Keratinocyte (primary cell): ENCODE measurements at regions not wholly inside any gene's neighbourhood (a gene's known extent, or its start where the extent isn't known, plus 50 kb on each side); places are given as distances from the start of the nearest gene placed in this dataset.

Experiments
- DNase-seq: peaks from one replicate; pipeline ENCODE4 v3.0.0-alpha.2; 2011; ENCODE audit warnings: low read depth, missing footprints, low spot score
- FAIRE-seq: peaks from 2 replicates; lab custom pipeline; 2011; peaks lifted over from hg19 to GRCh38; lab: Jason Lieb, UNC
- H2AFZ ChIP-seq: 2 replicates; pipeline ENCODE4 v1.6.0; 2012; ENCODE audit warnings: low read length, control low read depth, inconsistent platforms; ENCODE audit not compliant: control insufficient read depth
- H3K27ac ChIP-seq: 2 replicates; pipeline ENCODE4 v1.5.1; 2011; ENCODE audit warnings: low read length; ENCODE audit not compliant: control insufficient read depth, insufficient read depth
- H3K27me3 ChIP-seq: 3 replicates; pipeline ENCODE4 v1.6.0; 2011; ENCODE audit warnings: low read length; ENCODE audit not compliant: control insufficient read depth, insufficient read depth; ENCODE audit errors: extremely low read depth
- H3K36me3 ChIP-seq, 2 experiments: 2 replicates in 1 of 2; 3 replicates in 1 of 2; pipeline ENCODE4 v1.5.1; 2011; ENCODE audit warnings: low read length in 2 of 2, mild to moderate bottlenecking in 1 of 2; ENCODE audit not compliant: control insufficient read depth in 2 of 2, insufficient read depth in 2 of 2; ENCODE audit errors: extremely low read depth in 1 of 2
- H3K4me1 ChIP-seq: 3 replicates; pipeline ENCODE4 v1.5.1; 2011; ENCODE audit warnings: low read length; ENCODE audit not compliant: control insufficient read depth, insufficient read depth; ENCODE audit errors: extremely low read depth
- H3K4me2 ChIP-seq: 3 replicates; pipeline ENCODE4 v1.6.0; 2011; ENCODE audit warnings: low read depth, low read length; ENCODE audit not compliant: control insufficient read depth, insufficient read depth; ENCODE audit errors: extremely low read depth
- H3K4me3 ChIP-seq, 3 experiments: fragments of 200-600 bp in 1 of 3; sonication (generic) in 1 of 3; 2 replicates in 2 of 3; 3 replicates in 1 of 3; pipeline ENCODE4 v1.5.1; 2011 to 2016; ENCODE audit warnings: low read length in 3 of 3, mild to moderate bottlenecking in 3 of 3, control low read depth in 2 of 3, inconsistent platforms in 1 of 3, low read depth in 1 of 3, mixed read lengths in 1 of 3, mixed run types in 1 of 3, moderate library complexity in 1 of 3; ENCODE audit not compliant: control insufficient read depth in 2 of 3, insufficient read depth in 2 of 3; ENCODE audit errors: extremely low read depth in 1 of 3
- H3K79me2 ChIP-seq: 2 replicates; pipeline ENCODE4 v1.6.0; 2012; ENCODE audit warnings: low read length; ENCODE audit not compliant: control insufficient read depth, insufficient read depth
- H3K9ac ChIP-seq: 3 replicates; pipeline ENCODE4 v1.6.0; 2011; ENCODE audit warnings: low read length; ENCODE audit not compliant: control insufficient read depth, insufficient read depth; ENCODE audit errors: extremely low read depth
- H3K9me1 ChIP-seq: 3 replicates; pipeline ENCODE4 v1.6.0; 2011; ENCODE audit warnings: low read length; ENCODE audit not compliant: control insufficient read depth, insufficient read depth; ENCODE audit errors: extremely low read depth
- H3K9me3 ChIP-seq: 2 replicates; pipeline ENCODE4 v1.5.1; 2012; ENCODE audit warnings: low read depth, low read length; ENCODE audit not compliant: control insufficient read depth
- H4K20me1 ChIP-seq: 3 replicates; pipeline ENCODE4 v1.6.0; 2011; ENCODE audit warnings: low read length; ENCODE audit not compliant: control insufficient read depth, insufficient read depth; ENCODE audit errors: extremely low read depth
- EZH2 ChIP-seq: IDR thresholded peaks from one replicate; pipeline ENCODE4 v1.6.1; 2012; ENCODE audit warnings: inconsistent platforms, mild to moderate bottlenecking, low read length, moderate library complexity
- dilution Hi-C: fragments of 300-500 bp; cut with MboI; formaldehyde crosslinking; loops from one replicate; pipeline ENCODE4 v1.7.0; 2020; ENCODE audit warnings: low sequenced_read_pairs; ENCODE audit not compliant: extremely low pct_ligation_motif_present
- TF ChIP-seq, protein P1 (sequence below), 3 experiments: IDR thresholded peaks in 1 of 3; conservative IDR thresholded peaks in 1 of 3; optimal IDR thresholded peaks in 1 of 3; 2 replicates in 2 of 3; 3 replicates in 1 of 3; pipeline versions ENCODE3 to v1.5.1; 2011; ENCODE audit warnings: low read length in 3 of 3, mild to moderate bottlenecking in 3 of 3, moderate library complexity in 2 of 3, control low read depth in 1 of 3, inconsistent platforms in 1 of 3; ENCODE audit not compliant: insufficient read depth in 2 of 3; ENCODE audit errors: extremely low read depth in 1 of 3

DNA sequence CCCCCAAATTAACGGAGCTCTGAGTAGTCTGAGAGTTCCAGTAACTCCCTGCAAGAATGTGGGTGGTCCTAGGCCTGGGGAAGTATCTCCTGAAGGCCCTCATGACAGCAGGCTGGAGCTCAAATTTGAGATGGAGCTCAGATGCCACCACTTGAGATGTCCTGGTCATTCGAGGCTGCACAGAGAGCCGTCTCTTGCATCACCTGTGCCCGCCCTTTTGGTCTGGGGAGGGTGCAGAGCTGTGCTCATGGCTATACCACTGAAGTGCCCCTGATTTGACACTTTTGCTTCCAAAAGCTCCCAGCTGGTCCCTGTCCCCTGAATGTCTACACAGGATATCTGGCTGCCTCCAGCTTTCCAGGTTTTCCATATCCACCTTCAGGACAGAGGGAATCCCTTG lies 214.0 kb upstream of the B3GAT1 start:
- Histone ChIP-seq H3K4me1 (no peaks in the 10 kb centered on the region), H3K27me3 (no peaks in the 10 kb centered on the region), H4K20me1 (no peaks in the 10 kb centered on the region), H3K36me3 (no peaks in the 10 kb centered on the region), H2AFZ (no peak overlapping the region), H3K79me2 (no peaks in the 10 kb centered on the region), H3K9me3 (no peaks in the 10 kb centered on the region), H3K9me1 (no peaks in the 10 kb centered on the region), H3K4me2 (no peak overlapping the region), H3K4me3 (no peak overlapping the region), H3K27ac (no peak overlapping the region), H3K9ac (no peak overlapping the region)
- no peak for TF ChIP-seq EZH2
- TF ChIP-seq, protein P1, sequence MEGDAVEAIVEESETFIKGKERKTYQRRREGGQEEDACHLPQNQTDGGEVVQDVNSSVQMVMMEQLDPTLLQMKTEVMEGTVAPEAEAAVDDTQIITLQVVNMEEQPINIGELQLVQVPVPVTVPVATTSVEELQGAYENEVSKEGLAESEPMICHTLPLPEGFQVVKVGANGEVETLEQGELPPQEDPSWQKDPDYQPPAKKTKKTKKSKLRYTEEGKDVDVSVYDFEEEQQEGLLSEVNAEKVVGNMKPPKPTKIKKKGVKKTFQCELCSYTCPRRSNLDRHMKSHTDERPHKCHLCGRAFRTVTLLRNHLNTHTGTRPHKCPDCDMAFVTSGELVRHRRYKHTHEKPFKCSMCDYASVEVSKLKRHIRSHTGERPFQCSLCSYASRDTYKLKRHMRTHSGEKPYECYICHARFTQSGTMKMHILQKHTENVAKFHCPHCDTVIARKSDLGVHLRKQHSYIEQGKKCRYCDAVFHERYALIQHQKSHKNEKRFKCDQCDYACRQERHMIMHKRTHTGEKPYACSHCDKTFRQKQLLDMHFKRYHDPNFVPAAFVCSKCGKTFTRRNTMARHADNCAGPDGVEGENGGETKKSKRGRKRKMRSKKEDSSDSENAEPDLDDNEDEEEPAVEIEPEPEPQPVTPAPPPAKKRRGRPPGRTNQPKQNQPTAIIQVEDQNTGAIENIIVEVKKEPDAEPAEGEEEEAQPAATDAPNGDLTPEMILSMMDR (optimal IDR thresholded peaks at IDR 0.05 in 1 of 3, IDR thresholded peaks at IDR 0.05 in 1 of 3, conservative IDR thresholded peaks at IDR 0.05 in 1 of 3; ENCODE audit: extremely low read depth in 1 of 3, insufficient read depth in 2 of 3, low read length in 3 of 3), result no peak
- DNase-seq (no peak), FAIRE-seq (no peak)
- dilution Hi-C loops, result no loop called here

DNA sequence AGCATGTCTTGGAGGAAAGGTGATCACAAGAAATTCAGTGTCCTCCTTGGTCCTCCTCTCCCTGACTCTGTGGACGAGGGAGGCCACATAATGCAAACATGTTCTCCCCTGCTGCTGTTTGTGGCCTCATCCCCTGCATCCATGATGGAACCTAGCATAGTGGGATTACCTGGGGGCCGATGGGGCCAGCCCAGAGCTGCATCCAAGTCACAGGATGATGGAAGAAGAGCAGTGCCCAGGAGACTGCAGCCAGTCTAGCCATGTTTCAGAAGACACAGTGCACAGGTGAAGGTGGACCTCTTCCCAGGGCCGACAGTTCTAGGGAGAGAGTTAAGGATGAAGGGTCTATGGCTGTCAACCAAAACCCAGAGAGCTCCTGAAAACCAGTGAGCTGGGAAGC lies 213.6 kb upstream of the B3GAT1 start:
- DNase-seq, result no peak
- no peak overlapping the region for H3K4me3 ChIP-seq
- dilution Hi-C loops, result no loop called here
- no peak overlapping the region for H3K9ac ChIP-seq
- H3K36me3 ChIP-seq, result no peaks in the 10 kb centered on the region
- H4K20me1 ChIP-seq, result no peaks in the 10 kb centered on the region
- H3K4me2 ChIP-seq, result no peak overlapping the region
- no peak overlapping the region for H2AFZ ChIP-seq
- FAIRE-seq, result no peak
- no peaks in the 10 kb centered on the region for H3K27me3 ChIP-seq
- H3K9me3 ChIP-seq, result no peaks in the 10 kb centered on the region
- H3K27ac ChIP-seq, result no peak overlapping the region
- TF ChIP-seq, protein P1 (optimal IDR thresholded peaks at IDR 0.05 in 1 of 3, IDR thresholded peaks at IDR 0.05 in 1 of 3, conservative IDR thresholded peaks at IDR 0.05 in 1 of 3; ENCODE audit: extremely low read depth in 1 of 3, insufficient read depth in 2 of 3, low read length in 3 of 3), result no peak
- TF ChIP-seq EZH2, result no peak
- no peaks in the 10 kb centered on the region for H3K79me2 ChIP-seq
- H3K4me1 ChIP-seq, result no peaks in the 10 kb centered on the region
- no peaks in the 10 kb centered on the region for H3K9me1 ChIP-seq
